HCT116 (cell line): ENCODE measurements at regions not wholly inside any gene's neighbourhood (a gene's known extent, or its start where the extent isn't known, plus 50 kb on each side); places are given as distances from the start of the nearest gene placed in this dataset.

ENCODE experiments used
- ATAC-seq: fragments of 200-7000 bp; cut with Tn5 transposase; 2 replicates; pipeline ENCODE4 v1.9.1; 2020; ENCODE audit warnings: mild to moderate bottlenecking, moderate library complexity
- BruUV-seq: library from RNA; stranded (reverse); fragments of 400-500 nt; replicated peaks from 2 replicates; lab custom pipeline; 2021; lab: Mats Ljungman, UMichigan
- CTCF ChIA-PET: fragments of 300-600 bp; sonication (Branson Sonifier 250); formaldehyde crosslinking; loops from one replicate; lab custom pipeline; 2021; ENCODE audit warnings: antibody characterized with exemption; lab: Charles Lee
- POLR2A ChIA-PET: fragments of 300-600, 350-600 bp; sonication (Branson Sonifier 250); formaldehyde crosslinking; loops from one replicate; lab custom pipeline; 2021; ENCODE audit warnings: antibody characterized with exemption; lab: Charles Lee
- RAD21 ChIA-PET, 2 experiments: fragments of 300-600 bp; sonication (Branson Sonifier 250); formaldehyde crosslinking; loops; one replicate each; lab custom pipeline; 2023; ENCODE audit warnings: low total read pairs in 2 of 2; ENCODE audit not compliant: uncharacterized antibody in 2 of 2, unreplicated experiment in 2 of 2, low non-redundant PET in 1 of 2; lab: Charles Lee
- DNase-seq: peaks from one replicate; pipeline ENCODE4 v3.0.0-alpha.2; 2010; ENCODE audit warnings: low read depth, low spot score
- H2AFZ ChIP-seq: fragments of 200-600 bp; shearing (Covaris generic), sonication (generic); 2 replicates; pipeline ENCODE4 v1.6.1; 2017; ENCODE audit warnings: low read depth, mixed run types, mixed read lengths, antibody characterized with exemption, low read length; ENCODE audit not compliant: poor library complexity, severe bottlenecking
- H3K27ac ChIP-seq: 2 replicates; pipeline ENCODE4 v1.5.1; 2012; ENCODE audit warnings: low read depth, low read length
- H3K27me3 ChIP-seq: fragments of 200-600 bp; sonication (generic); 2 replicates; pipeline ENCODE4 v1.6.1; 2016; ENCODE audit warnings: mixed run types, low read length, mixed read lengths; ENCODE audit not compliant: insufficient read depth
- H3K36me3 ChIP-seq, 2 experiments: fragments of 200-500 bp in 1 of 2; fragments of 200-600 bp in 1 of 2; sonication (Bioruptor generic) in 1 of 2; sonication (generic) in 1 of 2; 2 replicates each; pipeline versions ENCODE4 v1.5.1 to v1.6.1; 2014 to 2016; ENCODE audit warnings: low read length in 2 of 2, inconsistent platforms in 1 of 2, mixed read lengths in 1 of 2, mixed run types in 1 of 2; ENCODE audit not compliant: insufficient read depth in 2 of 2, control insufficient read depth in 1 of 2
- H3K4me1 ChIP-seq, 2 experiments: fragments of 200-600 bp in 1 of 2; sonication (generic) in 1 of 2; 2 replicates each; pipeline versions ENCODE4 v1.5.1 to v1.6.1; 2012 to 2017; ENCODE audit warnings: low read length in 2 of 2, inconsistent platforms in 1 of 2, mild to moderate bottlenecking in 1 of 2, mixed read lengths in 1 of 2, mixed run types in 1 of 2, moderate library complexity in 1 of 2; ENCODE audit not compliant: insufficient read depth in 2 of 2, control insufficient read depth in 1 of 2
- H3K4me2 ChIP-seq: fragments of 200-600 bp; sonication (generic); 2 replicates; pipeline ENCODE4 v1.6.1; 2017; ENCODE audit warnings: mixed run types, low read length, mixed read lengths
- H3K4me3 ChIP-seq, 2 experiments: fragments of 200-600 bp in 1 of 2; sonication (generic) in 1 of 2; replicated peaks in 1 of 2; 2 replicates each; pipeline ENCODE4 v1.5.1; 2011 to 2016; ENCODE audit warnings: low read length in 2 of 2, control low read depth in 1 of 2, low read depth in 1 of 2, mild to moderate bottlenecking in 1 of 2, mixed read lengths in 1 of 2, mixed run types in 1 of 2
- H3K79me2 ChIP-seq: fragments of 200-600 bp; sonication (generic); 2 replicates; pipeline ENCODE4 v1.6.1; 2017; ENCODE audit warnings: mild to moderate bottlenecking, mixed run types, low read length, moderate library complexity, mixed read lengths; ENCODE audit not compliant: insufficient read depth
- H3K9ac ChIP-seq: fragments of 200-600 bp; sonication (generic); 2 replicates; pipeline ENCODE4 v1.6.1; 2016; ENCODE audit warnings: low read length, mixed read lengths
- H3K9me2 ChIP-seq: fragments of 200-600 bp; sonication (generic), shearing (Covaris generic); 2 replicates; pipeline ENCODE4 v1.6.1; 2017; ENCODE audit warnings: mixed run types, mild to moderate bottlenecking, moderate library complexity; ENCODE audit not compliant: insufficient read depth
- H3K9me3 ChIP-seq, 2 experiments: fragments of 200-500 bp in 1 of 2; fragments of 200-600 bp in 1 of 2; sonication (Bioruptor generic) in 1 of 2; sonication (generic) in 1 of 2; 2 replicates each; pipeline ENCODE4 v1.6.1; 2014 to 2017; ENCODE audit warnings: low read length in 2 of 2, mixed read lengths in 2 of 2, inconsistent platforms in 1 of 2, low read depth in 1 of 2, mild to moderate bottlenecking in 1 of 2, mixed run types in 1 of 2, moderate library complexity in 1 of 2; ENCODE audit not compliant: control insufficient read depth in 1 of 2, insufficient read depth in 1 of 2
- H4K20me1 ChIP-seq: fragments of 200-600 bp; sonication (generic), shearing (Covaris generic); 2 replicates; pipeline ENCODE4 v1.6.1; 2017; ENCODE audit warnings: mixed run types, mild to moderate bottlenecking, moderate library complexity; ENCODE audit not compliant: insufficient read depth
- ATF3 ChIP-seq: IDR thresholded peaks from 2 replicates; pipeline ENCODE4 v1.6.1; 2012
- CBX3 ChIP-seq: IDR thresholded peaks from 2 replicates; pipeline ENCODE4 v1.6.1; 2012; ENCODE audit warnings: low read depth
- CEBPB ChIP-seq: IDR thresholded peaks from 2 replicates; pipeline ENCODE4 v1.6.1; 2012; ENCODE audit warnings: low read depth
- EGR1 ChIP-seq: IDR thresholded peaks from 2 replicates; pipeline ENCODE4 v1.6.1; 2012; ENCODE audit warnings: low read depth
- ELF1 ChIP-seq: IDR thresholded peaks from 2 replicates; pipeline ENCODE4 v1.6.1; 2012; ENCODE audit warnings: low read depth, borderline replicate concordance
- EZH2 ChIP-seq: fragments of 200-600 bp; sonication (generic); IDR thresholded peaks from 2 replicates; pipeline ENCODE4 v1.6.1; 2017; ENCODE audit warnings: antibody characterized with exemption, mixed run types
- EZH2phosphoT487 ChIP-seq: fragments of 200-600 bp; IDR thresholded peaks from 2 replicates; pipeline ENCODE4 v1.6.1; 2018; ENCODE audit warnings: antibody characterized with exemption, borderline replicate concordance
- FOSL1 ChIP-seq: IDR thresholded peaks from 2 replicates; pipeline ENCODE4 v1.6.1; 2012; ENCODE audit warnings: low read depth
- JUND ChIP-seq: IDR thresholded peaks from 2 replicates; pipeline ENCODE4 v1.6.1; 2012
- MAX ChIP-seq: IDR thresholded peaks from 2 replicates; pipeline ENCODE4 v1.6.1; 2012
- POLR2A ChIP-seq: IDR thresholded peaks from 2 replicates; pipeline ENCODE4 v1.7.0; 2011; ENCODE audit warnings: borderline replicate concordance; ENCODE audit not compliant: insufficient read depth, insufficient read length; ENCODE audit errors: extremely low read depth
- POLR2AphosphoS5 ChIP-seq: IDR thresholded peaks from 2 replicates; pipeline ENCODE4 v1.6.1; 2011; ENCODE audit warnings: mild to moderate bottlenecking, low read depth, low read length, moderate library complexity
- RAD21 ChIP-seq: IDR thresholded peaks from 2 replicates; pipeline ENCODE4 v1.6.1; 2012; ENCODE audit warnings: low read depth, mild to moderate bottlenecking
- REST ChIP-seq: IDR thresholded peaks from 2 replicates; pipeline ENCODE4 v1.6.1; 2012; ENCODE audit warnings: low read depth
- SIN3A ChIP-seq: IDR thresholded peaks from 2 replicates; pipeline ENCODE4 v1.6.1; 2012; ENCODE audit warnings: low read depth
- SP1 ChIP-seq: IDR thresholded peaks from 2 replicates; pipeline ENCODE4 v1.6.1; 2012; ENCODE audit warnings: low read depth
- SRF ChIP-seq: IDR thresholded peaks from 2 replicates; pipeline ENCODE4 v1.6.1; 2012; ENCODE audit warnings: low read depth
- ZBTB33 ChIP-seq: IDR thresholded peaks from 2 replicates; pipeline ENCODE4 v1.6.1; 2011; ENCODE audit warnings: mild to moderate bottlenecking, low read length, moderate library complexity; ENCODE audit not compliant: insufficient replicate concordance; ENCODE audit errors: extremely low read depth
- ZFX ChIP-seq: fragments of 450-650 bp; IDR thresholded peaks from 2 replicates; pipeline ENCODE4 v1.6.1; 2017
- ZNF274 ChIP-seq: fragments of 200-500 bp; sonication (Bioruptor generic); IDR thresholded peaks from 2 replicates; pipeline ENCODE4 v1.6.1; 2014; ENCODE audit warnings: mild to moderate bottlenecking, low read depth, low read length, inconsistent platforms
- intact Hi-C: fragments of 100-400 bp; cut with micrococcal nuclease; formaldehyde crosslinking; loops from 2 replicates; pipeline ENCODE4 v1.10.0; 2022

GRCh38 chr6:92522589-92522988 is 896.8 kb downstream of the EPHA7 start:
- POLR2A ChIA-PET = no interaction called here
- Histone ChIP-seq H3K79me2 (no peaks in the 10 kb centered on the region), H3K4me3 (no peak overlapping the region), H3K9ac (no peak overlapping the region), H3K9me3 (peaks cover 10 to 13% of the 10 kb centered on the region in 2 experiments; a peak in 2 of 4 replicates), H3K4me1 (no peaks in the 10 kb centered on the region), H3K4me2 (no peak overlapping the region), H3K9me2 (no peaks in the 10 kb centered on the region), H3K36me3 (no peaks in the 10 kb centered on the region; a peak in 1 of 4 replicates), H4K20me1 (no peaks in the 10 kb centered on the region), H3K27me3 (no peaks in the 10 kb centered on the region), H3K27ac (no peak overlapping the region), H2AFZ (no peak overlapping the region)
- intact Hi-C loops = no loop called here
- TF ChIP-seq POLR2A (no peak), ZFX (no peak), CEBPB (no peak), SRF (no peak), CBX3 (no peak), FOSL1 (no peak), MAX (no peak), SP1 (no peak), JUND (no peak), ELF1 (no peak), REST (no peak), POLR2AphosphoS5 (no peak), EGR1 (no peak), SIN3A (no peak), ZNF274 (no peak), ZBTB33 (no peak), EZH2phosphoT487 (no peak), RAD21 (no peak), EZH2 (no peak), ATF3 (no peak)
- CTCF ChIA-PET = no interaction called here
- ATAC-seq (no peak), DNase-seq (no peak)
- BruUV-seq = no TSS peak
- RAD21 ChIA-PET = no interaction called here
